ENCODE measurements at regions not wholly inside any gene's neighbourhood (a gene's known extent, or its start where the extent isn't known, plus 50 kb on each side); places are given as distances from the start of the nearest gene placed in this dataset.

DNA sequence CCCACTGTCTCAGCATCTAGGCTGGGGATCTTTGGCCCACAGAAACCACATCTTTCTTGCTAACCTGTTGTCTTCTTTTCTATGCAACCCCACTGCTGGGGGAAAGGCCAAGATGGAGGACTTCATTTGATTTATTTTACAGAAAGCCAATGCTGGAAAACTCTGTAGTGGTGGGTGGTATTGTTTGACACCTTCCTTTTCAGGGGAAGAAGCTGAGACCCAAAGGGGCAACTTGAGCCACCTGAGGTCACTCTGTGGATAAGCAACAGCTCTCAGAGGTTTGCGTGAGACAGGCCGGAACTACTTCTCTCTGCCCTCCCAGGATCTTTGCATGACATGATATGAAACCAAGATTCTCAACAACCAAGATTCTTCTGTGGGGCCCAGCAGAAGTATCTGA is 645.2 kb downstream of the VRK1 start:
- TF ChIP-seq, protein P1, sequence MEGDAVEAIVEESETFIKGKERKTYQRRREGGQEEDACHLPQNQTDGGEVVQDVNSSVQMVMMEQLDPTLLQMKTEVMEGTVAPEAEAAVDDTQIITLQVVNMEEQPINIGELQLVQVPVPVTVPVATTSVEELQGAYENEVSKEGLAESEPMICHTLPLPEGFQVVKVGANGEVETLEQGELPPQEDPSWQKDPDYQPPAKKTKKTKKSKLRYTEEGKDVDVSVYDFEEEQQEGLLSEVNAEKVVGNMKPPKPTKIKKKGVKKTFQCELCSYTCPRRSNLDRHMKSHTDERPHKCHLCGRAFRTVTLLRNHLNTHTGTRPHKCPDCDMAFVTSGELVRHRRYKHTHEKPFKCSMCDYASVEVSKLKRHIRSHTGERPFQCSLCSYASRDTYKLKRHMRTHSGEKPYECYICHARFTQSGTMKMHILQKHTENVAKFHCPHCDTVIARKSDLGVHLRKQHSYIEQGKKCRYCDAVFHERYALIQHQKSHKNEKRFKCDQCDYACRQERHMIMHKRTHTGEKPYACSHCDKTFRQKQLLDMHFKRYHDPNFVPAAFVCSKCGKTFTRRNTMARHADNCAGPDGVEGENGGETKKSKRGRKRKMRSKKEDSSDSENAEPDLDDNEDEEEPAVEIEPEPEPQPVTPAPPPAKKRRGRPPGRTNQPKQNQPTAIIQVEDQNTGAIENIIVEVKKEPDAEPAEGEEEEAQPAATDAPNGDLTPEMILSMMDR (IDR thresholded peaks at IDR 0.05), result no peak
- intact Hi-C loops (cut with DNase I), result no loop called here
- DNase-seq, result no peak
- no peak overlapping the region for H3K4me3 ChIP-seq
- no peaks in the 10 kb centered on the region for H3K4me1 ChIP-seq
- H3K9me3 ChIP-seq, result no peaks in the 10 kb centered on the region
- H3K36me3 ChIP-seq, result no peaks in the 10 kb centered on the region
- no peak overlapping the region for H3K9ac ChIP-seq (ENCODE audit: low read depth in 2 of 2, low read length in 2 of 2)
- H3K27ac ChIP-seq, result no peak overlapping the region
- peaks cover 4% of the 10 kb centered on the region for H3K27me3 ChIP-seq

DNA sequence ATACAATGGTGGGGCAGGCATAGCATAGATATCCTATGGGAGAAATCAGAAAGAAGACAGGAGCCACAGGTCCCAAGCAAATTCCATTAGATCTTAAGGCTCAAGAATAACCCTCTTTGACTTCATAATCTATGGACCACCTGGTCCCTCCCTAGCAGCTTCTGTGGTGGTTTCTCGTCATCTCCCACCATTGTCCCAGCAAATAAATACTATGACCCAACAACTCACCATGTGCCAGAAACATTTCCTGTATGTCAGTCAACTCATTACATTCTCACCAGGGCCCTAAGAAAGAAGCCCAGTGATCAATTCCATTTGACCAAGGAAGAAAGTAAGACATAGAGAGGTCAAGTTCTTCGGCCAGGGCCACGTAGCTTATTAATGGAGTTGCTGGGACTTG is 646.2 kb downstream of the VRK1 start:
- no peaks in the 10 kb centered on the region for H3K9me3 ChIP-seq
- TF ChIP-seq, protein P1 (IDR thresholded peaks at IDR 0.05), result no peak
- H3K4me3 ChIP-seq, result no peak overlapping the region
- intact Hi-C loops (cut with DNase I), result no loop called here
- H3K36me3 ChIP-seq, result no peaks in the 10 kb centered on the region
- H3K27ac ChIP-seq, result no peak overlapping the region
- H3K27me3 ChIP-seq, result no peaks in the 10 kb centered on the region
- DNase-seq, result no peak
- H3K9ac ChIP-seq (ENCODE audit: low read depth in 2 of 2, low read length in 2 of 2), result no peak overlapping the region
- H3K4me1 ChIP-seq, result no peaks in the 10 kb centered on the region

DNA sequence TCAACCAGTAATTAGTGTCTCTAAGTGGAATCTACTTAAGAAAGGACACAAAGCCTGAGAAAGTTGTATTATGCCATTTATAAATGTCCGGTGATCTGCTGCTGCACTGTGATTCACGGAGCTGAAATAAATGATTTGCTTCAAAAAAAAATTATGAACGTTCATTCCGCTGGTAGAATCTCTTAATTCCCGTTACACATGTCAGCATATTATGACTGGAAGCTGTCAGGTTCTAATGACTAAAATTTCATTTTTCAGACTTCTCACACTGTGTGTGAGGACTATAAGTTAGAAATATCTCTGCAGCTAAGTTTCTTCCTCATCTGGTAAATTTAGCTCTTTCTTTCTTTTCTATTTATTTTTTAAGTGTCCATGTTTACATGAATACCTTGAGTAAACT is 647.1 kb downstream of the VRK1 start:
- DNase-seq, result no peak
- Histone ChIP-seq H3K27me3 (no peaks in the 10 kb centered on the region), H3K9me3 (no peaks in the 10 kb centered on the region), H3K36me3 (no peaks in the 10 kb centered on the region), H3K4me3 (no peak overlapping the region), H3K27ac (no peak overlapping the region), H3K4me1 (no peaks in the 10 kb centered on the region), H3K9ac (ENCODE audit: low read depth in 2 of 2, low read length in 2 of 2) (no peak overlapping the region)
- TF ChIP-seq, protein P1 (IDR thresholded peaks at IDR 0.05), result no peak
- intact Hi-C loops (cut with DNase I), result no loop called here

DNA sequence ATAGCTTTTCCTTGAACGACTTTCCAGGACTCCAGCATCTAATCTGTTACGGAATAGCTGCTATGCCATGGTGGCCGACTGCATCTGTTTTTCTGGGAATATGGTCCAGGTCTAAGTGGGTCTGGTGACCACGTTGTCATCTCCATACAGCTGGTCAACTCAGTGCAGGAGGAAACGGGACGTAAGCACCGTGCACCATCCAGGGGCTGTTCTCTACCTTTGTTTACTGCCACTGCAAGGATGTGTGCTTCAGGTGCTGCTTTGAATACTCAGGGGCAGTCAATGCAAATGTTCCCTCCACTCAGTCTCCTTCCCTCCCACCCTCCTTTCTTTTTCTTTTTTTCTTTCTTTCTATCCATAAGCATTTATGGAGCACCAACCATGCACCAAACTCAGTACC is 648.2 kb downstream of the VRK1 start:
- H3K9ac ChIP-seq (ENCODE audit: low read depth in 2 of 2, low read length in 2 of 2), result no peak overlapping the region
- intact Hi-C loops (cut with DNase I), result no loop called here
- H3K27me3 ChIP-seq, result no peaks in the 10 kb centered on the region
- no peak for DNase-seq
- no peaks in the 10 kb centered on the region for H3K36me3 ChIP-seq
- TF ChIP-seq, protein P1 (IDR thresholded peaks at IDR 0.05), result no peak
- no peak overlapping the region for H3K27ac ChIP-seq
- H3K4me1 ChIP-seq, result no peaks in the 10 kb centered on the region
- H3K4me3 ChIP-seq, result no peak overlapping the region
- H3K9me3 ChIP-seq, result no peaks in the 10 kb centered on the region

DNA sequence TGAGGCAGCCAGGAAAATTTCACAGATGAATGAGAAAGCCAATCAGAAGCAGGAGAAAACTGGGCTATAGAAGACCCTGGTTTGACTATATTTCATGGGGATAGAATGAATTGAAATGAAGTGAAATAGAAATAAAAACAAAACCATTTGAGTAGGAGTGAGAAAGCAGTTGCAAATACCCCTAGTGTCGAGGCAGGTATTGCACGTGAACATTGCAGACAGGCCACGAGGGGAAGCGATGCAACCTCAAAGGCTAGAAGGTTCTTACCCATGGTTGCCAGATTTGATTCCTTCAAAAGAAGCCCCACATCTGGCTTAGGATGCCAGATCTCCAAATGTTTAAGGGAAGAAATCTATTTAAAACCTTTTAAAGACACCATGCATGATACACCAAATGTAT is 648.9 kb downstream of the VRK1 start:
- Histone ChIP-seq H3K4me1 (no peaks in the 10 kb centered on the region), H3K27me3 (no peaks in the 10 kb centered on the region), H3K9me3 (no peaks in the 10 kb centered on the region), H3K9ac (ENCODE audit: low read depth in 2 of 2, low read length in 2 of 2) (no peak overlapping the region), H3K27ac (no peak overlapping the region), H3K4me3 (no peak overlapping the region), H3K36me3 (no peaks in the 10 kb centered on the region)
- no peak for DNase-seq
- TF ChIP-seq, protein P1 (IDR thresholded peaks at IDR 0.05), result no peak
- intact Hi-C loops (cut with DNase I), result no loop called here

DNA sequence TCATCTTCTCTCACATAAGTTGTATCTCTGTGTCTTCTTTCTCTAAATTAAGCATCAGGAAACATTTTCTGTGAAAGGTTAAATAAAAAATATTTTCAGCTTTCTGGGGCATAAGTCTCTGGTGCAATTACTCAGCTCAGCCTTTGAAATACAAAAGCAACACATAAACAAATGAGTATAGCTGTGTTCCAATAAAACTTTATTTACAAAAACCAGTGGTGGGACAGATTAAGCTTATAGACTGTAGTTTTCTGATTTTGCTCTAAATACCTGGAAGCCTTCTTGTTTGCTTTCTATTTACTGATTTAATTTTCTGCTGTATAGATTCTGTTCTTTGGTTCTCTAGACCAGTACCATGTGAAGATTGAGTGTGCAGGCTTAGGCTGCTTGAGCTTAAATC is 655.1 kb downstream of the VRK1 start:
- intact Hi-C loops (cut with DNase I), result no loop called here
- Histone ChIP-seq H3K4me1 (no peaks in the 10 kb centered on the region), H3K9me3 (no peaks in the 10 kb centered on the region), H3K9ac (ENCODE audit: low read depth in 2 of 2, low read length in 2 of 2) (no peak overlapping the region), H3K36me3 (no peaks in the 10 kb centered on the region), H3K4me3 (no peak overlapping the region), H3K27ac (no peak overlapping the region), H3K27me3 (no peaks in the 10 kb centered on the region)
- TF ChIP-seq, protein P1 (IDR thresholded peaks at IDR 0.05), result no peak
- no peak for DNase-seq

Measured in colonic mucosa (tissue), 4 donors.